CD4-positive, alpha-beta T cell (primary cell): ENCODE measurements at regions not wholly inside any gene's neighbourhood (a gene's known extent, or its start where the extent isn't known, plus 50 kb on each side); places are given as distances from the start of the nearest gene placed in this dataset.

ENCODE experiments used
- ATAC-seq: fragments of 200-7000 bp; cut with Tn5 transposase; one replicate; pipeline ENCODE4 v1.10.0; 2022; ENCODE audit warnings: mild to moderate bottlenecking; ENCODE audit not compliant: poor library complexity
- CTCF ChIA-PET: fragments of 350-600 bp; sonication (Branson Sonifier 250); formaldehyde crosslinking; loops from one replicate; lab custom pipeline; 2021; ENCODE audit warnings: antibody characterized with exemption, inconsistent platforms; lab: Charles Lee
- POLR2A ChIA-PET: fragments of 350-600 bp; sonication (Branson Sonifier 250); formaldehyde crosslinking; loops from one replicate; lab custom pipeline; 2021; ENCODE audit warnings: antibody characterized with exemption, inconsistent platforms; lab: Charles Lee
- DNase-seq, 14 experiments: peaks; one replicate each; pipeline ENCODE4 v3.0.0-alpha.2; 2013 to 2020; ENCODE audit warnings: mixed read lengths in 2 of 14
- H3K27ac ChIP-seq, 2 donors: one replicate each; pipeline versions ENCODE4 v1.5.1 to v1.7.0; 2013; ENCODE audit warnings: low read length in 2 of 2, low read depth in 1 of 2, mild to moderate bottlenecking in 1 of 2
- H3K27me3 ChIP-seq, 2 experiments: 1 replicate in 1 of 2; 2 replicates in 1 of 2; pipeline versions ENCODE4 v1.6.1 to v1.7.0; 2013; ENCODE audit warnings: low read length in 2 of 2, control low read depth in 1 of 2, mild to moderate bottlenecking in 1 of 2, moderate library complexity in 1 of 2; ENCODE audit not compliant: insufficient read depth in 2 of 2, control insufficient read depth in 1 of 2
- H3K36me3 ChIP-seq: one replicate; pipeline ENCODE4 v1.6.1; 2013; ENCODE audit warnings: low read length, control low read depth; ENCODE audit not compliant: insufficient read depth
- H3K4me1 ChIP-seq: one replicate; pipeline ENCODE4 v1.6.1; 2013; ENCODE audit warnings: low read length, control low read depth; ENCODE audit not compliant: insufficient read depth
- H3K4me3 ChIP-seq: one replicate; pipeline ENCODE4 v1.5.1; 2013; ENCODE audit warnings: mild to moderate bottlenecking, low read length, moderate library complexity
- H3K9me3 ChIP-seq, 2 experiments: 1 replicate in 1 of 2; 2 replicates in 1 of 2; pipeline versions ENCODE4 v1.6.1 to v1.7.0; 2013; ENCODE audit warnings: low read length in 2 of 2, mild to moderate bottlenecking in 2 of 2, control low read depth in 1 of 2, moderate library complexity in 1 of 2; ENCODE audit not compliant: control insufficient read depth in 1 of 2, insufficient read depth in 1 of 2
- H3K27ac Mint-ChIP-seq: one replicate; pipeline ENCODE4 v1.8.0; 2020; ENCODE audit warnings: mixed read lengths
- H3K27me3 Mint-ChIP-seq: one replicate; pipeline ENCODE4 v1.8.0; 2021; ENCODE audit warnings: mixed read lengths
- H3K36me3 Mint-ChIP-seq: one replicate; pipeline ENCODE4 v1.8.0; 2021; ENCODE audit warnings: low read depth, mixed read lengths
- H3K4me1 Mint-ChIP-seq: one replicate; pipeline ENCODE4 v1.8.0; 2021; ENCODE audit warnings: low read depth, mixed read lengths
- H3K4me3 Mint-ChIP-seq: one replicate; pipeline ENCODE4 v1.8.0; 2020; ENCODE audit warnings: mild to moderate bottlenecking, mixed read lengths
- H3K9me3 Mint-ChIP-seq: one replicate; pipeline ENCODE4 v1.8.0; 2020; ENCODE audit warnings: mixed read lengths
- intact Hi-C, 2 experiments: fragments of 100-400 bp; cut with DNase I in 1 of 2; cut with micrococcal nuclease in 1 of 2; formaldehyde crosslinking; loops; one replicate each; pipeline versions ENCODE4 v1.15.1 to v1.9.0; 2023 to 2025; cut with DNase I, micrococcal nuclease
- TF ChIP-seq, protein P1 (sequence below): fragments of 200-600 bp; IDR thresholded peaks from one replicate; pipeline ENCODE4 v1.8.0; 2022; ENCODE audit warnings: antibody characterized with exemption, mild to moderate bottlenecking

DNA sequence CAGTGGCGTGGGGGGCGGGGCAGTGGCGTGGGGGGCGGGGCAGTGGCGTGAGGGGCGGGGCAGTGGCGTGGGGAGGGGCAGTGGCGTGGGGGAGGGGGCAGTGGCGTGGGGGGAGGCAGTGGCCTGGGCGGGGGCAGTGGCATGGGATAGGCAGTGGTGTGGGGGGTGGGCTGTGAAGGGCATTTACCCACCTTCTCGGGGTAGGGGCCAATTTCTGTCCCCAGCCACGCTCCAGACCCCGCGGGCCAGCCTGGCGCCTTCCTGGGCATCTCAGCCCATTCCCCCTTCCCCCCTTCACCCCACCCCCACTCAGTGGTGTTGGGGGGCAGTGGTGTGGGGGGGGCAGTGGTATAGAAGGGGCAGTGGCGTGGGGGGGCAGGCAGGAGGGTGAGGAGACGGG, 92.7 kb downstream of the LITAF start:
- H3K27ac ChIP-seq = no peak overlapping the region
- DNase-seq (peak in 1 of 14 experiments; percentile 29), ATAC-seq (no peak)
- H3K36me3 ChIP-seq = no peaks in the 10 kb centered on the region
- Mint-ChIP-seq H3K36me3 (no peaks in the 10 kb centered on the region), H3K4me1 (peaks cover 31% of the 10 kb centered on the region), H3K4me3 (no peak overlapping the region), H3K27me3 (no peaks in the 10 kb centered on the region), H3K9me3 (no peaks in the 10 kb centered on the region), H3K27ac (no peak overlapping the region)
- H3K4me1 ChIP-seq = peaks cover 15% of the 10 kb centered on the region
- peaks cover 0 to 9% of the 10 kb centered on the region in 2 experiments for H3K9me3 ChIP-seq
- intact Hi-C loops = no loop called here
- H3K4me3 ChIP-seq = no peak overlapping the region
- POLR2A ChIA-PET = no interaction called here
- TF ChIP-seq, protein P1, sequence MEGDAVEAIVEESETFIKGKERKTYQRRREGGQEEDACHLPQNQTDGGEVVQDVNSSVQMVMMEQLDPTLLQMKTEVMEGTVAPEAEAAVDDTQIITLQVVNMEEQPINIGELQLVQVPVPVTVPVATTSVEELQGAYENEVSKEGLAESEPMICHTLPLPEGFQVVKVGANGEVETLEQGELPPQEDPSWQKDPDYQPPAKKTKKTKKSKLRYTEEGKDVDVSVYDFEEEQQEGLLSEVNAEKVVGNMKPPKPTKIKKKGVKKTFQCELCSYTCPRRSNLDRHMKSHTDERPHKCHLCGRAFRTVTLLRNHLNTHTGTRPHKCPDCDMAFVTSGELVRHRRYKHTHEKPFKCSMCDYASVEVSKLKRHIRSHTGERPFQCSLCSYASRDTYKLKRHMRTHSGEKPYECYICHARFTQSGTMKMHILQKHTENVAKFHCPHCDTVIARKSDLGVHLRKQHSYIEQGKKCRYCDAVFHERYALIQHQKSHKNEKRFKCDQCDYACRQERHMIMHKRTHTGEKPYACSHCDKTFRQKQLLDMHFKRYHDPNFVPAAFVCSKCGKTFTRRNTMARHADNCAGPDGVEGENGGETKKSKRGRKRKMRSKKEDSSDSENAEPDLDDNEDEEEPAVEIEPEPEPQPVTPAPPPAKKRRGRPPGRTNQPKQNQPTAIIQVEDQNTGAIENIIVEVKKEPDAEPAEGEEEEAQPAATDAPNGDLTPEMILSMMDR = no peak
- H3K27me3 ChIP-seq = no peaks in the 10 kb centered on the region
- CTCF ChIA-PET = no interaction called here

DNA sequence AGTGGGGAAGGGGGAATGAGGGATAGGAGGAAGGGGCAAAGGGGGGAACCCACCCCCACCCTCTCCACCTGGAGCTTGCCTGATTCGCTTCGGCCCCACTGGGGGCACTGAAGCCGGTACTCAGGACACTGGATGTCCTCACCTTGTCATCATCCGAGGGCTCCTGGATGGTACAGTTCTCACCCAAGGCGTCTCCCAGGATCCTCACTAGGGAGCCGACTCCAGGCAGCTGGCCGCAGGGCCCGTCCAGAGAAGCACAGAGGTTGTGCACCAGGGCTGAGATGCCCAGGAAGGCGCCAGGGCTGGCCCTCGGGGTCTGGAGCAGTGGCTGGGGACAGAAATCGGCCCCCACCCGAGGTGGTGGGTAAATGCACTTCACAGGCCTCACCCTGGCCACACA, 92.3 kb downstream of the LITAF start:
- H3K4me3 ChIP-seq = no peak overlapping the region
- intact Hi-C loops = no loop called here
- Mint-ChIP-seq H3K27ac (no peak overlapping the region), H3K9me3 (no peaks in the 10 kb centered on the region), H3K27me3 (no peaks in the 10 kb centered on the region), H3K4me3 (no peak overlapping the region), H3K4me1 (peaks cover 31% of the 10 kb centered on the region), H3K36me3 (no peaks in the 10 kb centered on the region)
- DNase-seq = no peak
- CTCF ChIA-PET = no interaction called here
- POLR2A ChIA-PET = no interaction called here
- peaks cover 0 to 9% of the 10 kb centered on the region in 2 experiments for H3K9me3 ChIP-seq
- no peak for ATAC-seq
- no peaks in the 10 kb centered on the region for H3K36me3 ChIP-seq
- no peaks in the 10 kb centered on the region for H3K27me3 ChIP-seq
- H3K27ac ChIP-seq = no peak overlapping the region
- H3K4me1 ChIP-seq = peaks cover 15% of the 10 kb centered on the region
- TF ChIP-seq, protein P1 = no peak

DNA sequence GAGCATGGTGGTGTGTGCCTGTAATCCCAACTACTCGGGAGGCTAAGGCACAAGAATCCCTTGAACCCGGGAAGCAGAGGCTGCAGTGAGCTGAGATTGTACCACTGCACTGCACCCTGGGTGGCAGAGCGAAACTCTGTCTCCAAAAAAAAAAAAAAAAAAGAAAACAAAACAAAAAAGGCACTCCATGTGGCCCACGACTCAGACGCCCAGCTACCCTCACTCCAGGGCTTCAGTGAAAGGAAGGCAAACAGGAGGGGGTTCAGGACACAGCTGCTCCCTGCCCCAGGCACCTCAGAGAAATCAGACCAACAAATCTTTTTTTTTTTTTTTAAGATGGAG, 91.7 kb downstream of the LITAF start:
- no peaks in the 10 kb centered on the region for H3K27me3 Mint-ChIP-seq

More for the DNA sequence above, 91.7 kb downstream of the LITAF start:
- ATAC-seq (no peak), DNase-seq (no peak)
- ChIA-PET CTCF (no interaction called here), POLR2A (no interaction called here)
- H3K36me3 ChIP-seq = no peaks in the 10 kb centered on the region
- peaks cover 31% of the 10 kb centered on the region for H3K4me1 Mint-ChIP-seq
- peak overlapping the region; percentile 76 for H3K27ac Mint-ChIP-seq
- intact Hi-C loops = no loop called here
- TF ChIP-seq, protein P1 = no peak
- H3K4me1 ChIP-seq = peaks cover 15% of the 10 kb centered on the region
- no peak overlapping the region for H3K4me3 Mint-ChIP-seq
- H3K36me3 Mint-ChIP-seq = no peaks in the 10 kb centered on the region
- H3K27me3 ChIP-seq = no peaks in the 10 kb centered on the region
- H3K27ac ChIP-seq = no peak overlapping the region
- H3K9me3 Mint-ChIP-seq = no peaks in the 10 kb centered on the region
- H3K9me3 ChIP-seq = peaks cover 0 to 7% of the 10 kb centered on the region in 2 experiments
- no peak overlapping the region for H3K4me3 ChIP-seq
